ENCODE measurements at regions not wholly inside any gene's neighbourhood (a gene's known extent, or its start where the extent isn't known, plus 50 kb on each side); places are given as distances from the start of the nearest gene placed in this dataset.
A peak's percentile ranks its signal among the peaks of the same experiment; 100 is the strongest.

DNA sequence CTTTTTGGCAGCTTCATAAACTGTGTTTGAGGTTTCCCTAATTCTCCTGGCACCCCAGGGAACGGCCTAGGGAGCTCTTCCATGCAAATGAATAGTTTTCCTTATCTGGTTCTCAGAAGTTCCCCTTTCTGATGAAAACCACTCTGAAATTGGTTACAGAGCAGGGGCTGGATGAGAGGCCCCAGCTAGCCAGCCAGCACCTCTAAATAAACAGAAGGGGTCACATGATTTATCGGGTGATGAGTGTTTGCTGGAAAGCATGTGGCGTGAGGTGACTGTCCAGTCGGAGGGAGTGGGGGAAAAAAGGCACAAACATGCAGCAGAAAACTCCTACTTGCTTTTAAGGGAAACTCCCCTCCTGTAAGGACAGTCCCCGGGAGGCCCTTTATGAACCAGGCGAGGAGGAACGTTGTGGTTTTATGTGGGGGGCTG, 261.2 kb upstream of the ANKRD55 start (continued):
- TF ChIP-seq CBFA2T2 (conservative IDR thresholded peaks at IDR 0.05) (no peak), DACH1 (IDR thresholded peaks at IDR 0.05; ENCODE audit: partially characterized antibody) (no peak), ZNF584 (CRISPR knock-in tag; IDR thresholded peaks at IDR 0.05; ENCODE audit: low read depth) (no peak; the same call in 1 of the 2 replicates), C11orf30 (IDR thresholded peaks at IDR 0.05; ENCODE audit: low read depth) (no peak), TAF15 (IDR thresholded peaks at IDR 0.05; ENCODE audit: low read depth, low read length) (no peak), KLF6 (CRISPR knock-in tag; IDR thresholded peaks at IDR 0.05; ENCODE audit: borderline replicate concordance) (no peak), BCOR (IDR thresholded peaks at IDR 0.05) (no peak), MAFG (tag; conservative IDR thresholded peaks at IDR 0.05) (no peak), SMARCE1 (IDR thresholded peaks at IDR 0.05) (peak; percentile 69; the same call in 1 of the 2 replicates), CHD1 (IDR thresholded peaks at IDR 0.05; ENCODE audit: low read length) (no peak), ZNF76 (CRISPR knock-in tag; IDR thresholded peaks at IDR 0.05; ENCODE audit: borderline replicate concordance) (no peak), MAFK (IDR thresholded peaks at IDR 0.05; ENCODE audit: low read length) (no peak), ZNF217 (CRISPR knock-in tag; IDR thresholded peaks at IDR 0.05) (no peak), BCLAF1 (IDR thresholded peaks at IDR 0.05; ENCODE audit: borderline replicate concordance in 1 of 2, control insufficient read depth in 1 of 2, low read depth in 2 of 2, low read length in 1 of 2) (no peak), CHCHD3 (CRISPR knock-in tag; IDR thresholded peaks at IDR 0.05) (no peak), FOSL1 (tag; conservative IDR thresholded peaks at IDR 0.05) (peak; percentile 62), NFATC3 (IDR thresholded peaks at IDR 0.05) (no peak), ZNF263 (CRISPR knock-in tag; IDR thresholded peaks at IDR 0.05; ENCODE audit: borderline replicate concordance) (no peak), KAT7 (CRISPR knock-in tag; IDR thresholded peaks at IDR 0.05; ENCODE audit: borderline replicate concordance) (no peak), RBM14 (IDR thresholded peaks at IDR 0.05; ENCODE audit: borderline replicate concordance, insufficient read depth, low read depth, low read length) (no peak), SMC3 (conservative IDR thresholded peaks at IDR 0.05; ENCODE audit: insufficient read depth, low read depth, low read length) (no peak)
- TF ChIP-seq, protein P1, sequence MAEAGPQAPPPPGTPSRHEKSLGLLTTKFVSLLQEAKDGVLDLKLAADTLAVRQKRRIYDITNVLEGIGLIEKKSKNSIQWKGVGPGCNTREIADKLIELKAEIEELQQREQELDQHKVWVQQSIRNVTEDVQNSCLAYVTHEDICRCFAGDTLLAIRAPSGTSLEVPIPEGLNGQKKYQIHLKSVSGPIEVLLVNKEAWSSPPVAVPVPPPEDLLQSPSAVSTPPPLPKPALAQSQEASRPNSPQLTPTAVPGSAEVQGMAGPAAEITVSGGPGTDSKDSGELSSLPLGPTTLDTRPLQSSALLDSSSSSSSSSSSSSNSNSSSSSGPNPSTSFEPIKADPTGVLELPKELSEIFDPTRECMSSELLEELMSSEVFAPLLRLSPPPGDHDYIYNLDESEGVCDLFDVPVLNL (CRISPR knock-in tag; IDR thresholded peaks at IDR 0.05; ENCODE audit: low read depth): no peak
- TF ChIP-seq, protein P2, sequence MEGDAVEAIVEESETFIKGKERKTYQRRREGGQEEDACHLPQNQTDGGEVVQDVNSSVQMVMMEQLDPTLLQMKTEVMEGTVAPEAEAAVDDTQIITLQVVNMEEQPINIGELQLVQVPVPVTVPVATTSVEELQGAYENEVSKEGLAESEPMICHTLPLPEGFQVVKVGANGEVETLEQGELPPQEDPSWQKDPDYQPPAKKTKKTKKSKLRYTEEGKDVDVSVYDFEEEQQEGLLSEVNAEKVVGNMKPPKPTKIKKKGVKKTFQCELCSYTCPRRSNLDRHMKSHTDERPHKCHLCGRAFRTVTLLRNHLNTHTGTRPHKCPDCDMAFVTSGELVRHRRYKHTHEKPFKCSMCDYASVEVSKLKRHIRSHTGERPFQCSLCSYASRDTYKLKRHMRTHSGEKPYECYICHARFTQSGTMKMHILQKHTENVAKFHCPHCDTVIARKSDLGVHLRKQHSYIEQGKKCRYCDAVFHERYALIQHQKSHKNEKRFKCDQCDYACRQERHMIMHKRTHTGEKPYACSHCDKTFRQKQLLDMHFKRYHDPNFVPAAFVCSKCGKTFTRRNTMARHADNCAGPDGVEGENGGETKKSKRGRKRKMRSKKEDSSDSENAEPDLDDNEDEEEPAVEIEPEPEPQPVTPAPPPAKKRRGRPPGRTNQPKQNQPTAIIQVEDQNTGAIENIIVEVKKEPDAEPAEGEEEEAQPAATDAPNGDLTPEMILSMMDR (IDR thresholded peaks at IDR 0.05 in 2 of 3, conservative IDR thresholded peaks at IDR 0.05 in 1 of 3; ENCODE audit: insufficient read depth in 2 of 3, low read depth in 1 of 3, low read length in 3 of 3): 0 out of 6 replicates have a peak, but pooled peaks of 1 of the 3 experiments have one; percentile 6
- TF ChIP-seq, protein P3, sequence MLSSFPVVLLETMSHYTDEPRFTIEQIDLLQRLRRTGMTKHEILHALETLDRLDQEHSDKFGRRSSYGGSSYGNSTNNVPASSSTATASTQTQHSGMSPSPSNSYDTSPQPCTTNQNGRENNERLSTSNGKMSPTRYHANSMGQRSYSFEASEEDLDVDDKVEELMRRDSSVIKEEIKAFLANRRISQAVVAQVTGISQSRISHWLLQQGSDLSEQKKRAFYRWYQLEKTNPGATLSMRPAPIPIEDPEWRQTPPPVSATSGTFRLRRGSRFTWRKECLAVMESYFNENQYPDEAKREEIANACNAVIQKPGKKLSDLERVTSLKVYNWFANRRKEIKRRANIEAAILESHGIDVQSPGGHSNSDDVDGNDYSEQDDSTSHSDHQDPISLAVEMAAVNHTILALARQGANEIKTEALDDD (IDR thresholded peaks at IDR 0.05): no peak

All from K562 (cell line).